ENCODE measurements at regions not wholly inside any gene's neighbourhood (a gene's known extent, or its start where the extent isn't known, plus 50 kb on each side); places are given as distances from the start of the nearest gene placed in this dataset.

DNA sequence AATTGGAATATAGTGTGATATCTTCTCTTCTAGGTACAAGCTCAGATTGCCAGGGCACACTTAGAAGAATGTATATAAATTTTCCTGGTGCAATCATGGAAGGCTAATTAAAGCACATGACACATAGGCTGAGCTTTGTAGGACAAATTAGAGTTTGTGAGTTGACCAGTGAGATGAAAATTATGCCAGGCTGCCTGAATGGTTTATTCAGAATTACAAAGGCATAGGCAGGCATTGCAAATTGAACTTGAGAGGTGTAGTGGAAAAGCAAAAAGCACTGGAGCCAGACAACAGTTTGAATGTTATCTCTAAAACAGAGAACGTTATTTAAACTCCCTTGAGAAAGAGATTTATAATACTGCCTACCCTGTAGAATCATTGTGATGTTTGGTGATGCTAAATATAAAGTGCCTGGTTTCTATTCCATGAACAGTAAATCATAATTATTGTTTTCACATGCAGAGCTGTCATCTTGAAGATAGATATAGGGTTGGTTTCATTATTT, 712.1 kb downstream of the TBC1D32 start (continued):
- TF ChIP-seq, protein P1, sequence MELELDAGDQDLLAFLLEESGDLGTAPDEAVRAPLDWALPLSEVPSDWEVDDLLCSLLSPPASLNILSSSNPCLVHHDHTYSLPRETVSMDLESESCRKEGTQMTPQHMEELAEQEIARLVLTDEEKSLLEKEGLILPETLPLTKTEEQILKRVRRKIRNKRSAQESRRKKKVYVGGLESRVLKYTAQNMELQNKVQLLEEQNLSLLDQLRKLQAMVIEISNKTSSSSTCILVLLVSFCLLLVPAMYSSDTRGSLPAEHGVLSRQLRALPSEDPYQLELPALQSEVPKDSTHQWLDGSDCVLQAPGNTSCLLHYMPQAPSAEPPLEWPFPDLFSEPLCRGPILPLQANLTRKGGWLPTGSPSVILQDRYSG (CRISPR knock-in tag; IDR thresholded peaks at IDR 0.05), result no peak
- no peak for TF ChIP-seq JARID2 (CRISPR knock-in tag; IDR thresholded peaks at IDR 0.05; ENCODE audit: insufficient replicate concordance)
- TF ChIP-seq NFKBIZ (CRISPR knock-in tag; IDR thresholded peaks at IDR 0.05), result no peak
- no peak for TF ChIP-seq KDM5A (IDR thresholded peaks at IDR 0.05; ENCODE audit: borderline replicate concordance, low read length)
- TF ChIP-seq ZNF652 (CRISPR knock-in tag; IDR thresholded peaks at IDR 0.05; ENCODE audit: borderline replicate concordance, low read depth), result no peak
- TF ChIP-seq DMTF1 (CRISPR knock-in tag; IDR thresholded peaks at IDR 0.05), result no peak
- TF ChIP-seq ZNF496 (CRISPR knock-in tag; IDR thresholded peaks at IDR 0.05; ENCODE audit: insufficient replicate concordance), result no peak
- no peak for TF ChIP-seq NR2F1 (CRISPR knock-in tag; IDR thresholded peaks at IDR 0.05)

GRCh38 chr6:120620900-120621299, 713.4 kb downstream of the TBC1D32 start:
- no peak overlapping the region for H2AFZ ChIP-seq (ENCODE audit: low read length)
- H3K4me3 ChIP-seq (replicated peaks in 1 of 3; ENCODE audit: insufficient read depth in 1 of 3, low read depth in 2 of 3, low read length in 3 of 3), result no peak overlapping the region
- POLR2A ChIA-PET, result no interaction called here
- intact Hi-C loops (cut with micrococcal nuclease; ENCODE audit: unreplicated experiment) (no loop called here), in situ Hi-C loops (cut with HindIII; ENCODE audit: extremely low pct_ligation_motif_present, low pct_unique_long_range_greater_than_20kb) (no loop called here)
- H3K27me3 ChIP-seq (ENCODE audit: control insufficient read depth in 1 of 2, insufficient read depth in 2 of 2, low read length in 2 of 2), result no peaks in the 10 kb centered on the region
- no peaks in the 10 kb centered on the region for H3K4me1 ChIP-seq (ENCODE audit: insufficient read depth, low read length)
- H3K4me2 ChIP-seq (ENCODE audit: low read depth, low read length), result no peak overlapping the region
- no peak overlapping the region for H3K9ac ChIP-seq (ENCODE audit: insufficient read depth, low read depth, low read length)
- WGBS (ENCODE audit: low lambda C conversion rate), result 6% methylated on average over 1 of the region's 1 CpG
- H3K36me3 ChIP-seq (replicated peaks in 1 of 2; ENCODE audit: control insufficient read depth in 1 of 2, insufficient read depth in 2 of 2, low read length in 2 of 2), result no peaks in the 10 kb centered on the region
- no peak overlapping the region for H3K27ac ChIP-seq (ENCODE audit: extremely low read length, insufficient read depth, low read length)
- no peaks in the 10 kb centered on the region for H4K20me1 ChIP-seq (ENCODE audit: insufficient read depth, low read length)
- ATAC-seq, result no peak
- DNase-seq (ENCODE audit: low spot score), result no peak
- no TSS peak for BruUV-seq (replicated peaks)
- H3K9me3 ChIP-seq (ENCODE audit: low read length), result no peaks in the 10 kb centered on the region
- no peak for FAIRE-seq
- CTCF ChIA-PET (ENCODE audit: low intra/inter-chr PET ratio, low total read pairs), result no interaction called here
- no peaks in the 10 kb centered on the region for H3K79me2 ChIP-seq (ENCODE audit: insufficient read depth, low read length)
- TF ChIP-seq ZNF569 (CRISPR knock-in tag; IDR thresholded peaks at IDR 0.05; ENCODE audit: borderline replicate concordance), result no peak
- no peak for TF ChIP-seq ZMAT5 (CRISPR knock-in tag; IDR thresholded peaks at IDR 0.05; ENCODE audit: borderline replicate concordance, low read depth)
- TF ChIP-seq ZBTB21 (CRISPR knock-in tag; IDR thresholded peaks at IDR 0.05), result no peak
- TF ChIP-seq ZNF510 (CRISPR knock-in tag; IDR thresholded peaks at IDR 0.05; ENCODE audit: low read depth), result no peak
- TF ChIP-seq TRAFD1 (CRISPR knock-in tag; IDR thresholded peaks at IDR 0.05; ENCODE audit: borderline replicate concordance), result no peak
- no peak for TF ChIP-seq RFX5 (IDR thresholded peaks at IDR 0.05; ENCODE audit: low read depth, low read length)
- TF ChIP-seq KDM2A (CRISPR knock-in tag; IDR thresholded peaks at IDR 0.05; ENCODE audit: borderline replicate concordance, low read depth), result no peak
- no peak for TF ChIP-seq ZNF558 (CRISPR knock-in tag; IDR thresholded peaks at IDR 0.05; ENCODE audit: borderline replicate concordance)
- TF ChIP-seq ZNF83 (CRISPR knock-in tag; IDR thresholded peaks at IDR 0.05; ENCODE audit: borderline replicate concordance), result no peak
- TF ChIP-seq HOXA5 (CRISPR knock-in tag; IDR thresholded peaks at IDR 0.05), result no peak
- no peak for TF ChIP-seq FLYWCH1 (CRISPR knock-in tag; IDR thresholded peaks at IDR 0.05)
- no peak for TF ChIP-seq FOXA1 (IDR thresholded peaks at IDR 0.05)
- no peak for TF ChIP-seq FOXA1 (CRISPR knock-in tag; IDR thresholded peaks at IDR 0.05)
